GM21576 (cell line): ENCODE measurements at regions not wholly inside any gene's neighbourhood (a gene's known extent, or its start where the extent isn't known, plus 50 kb on each side); places are given as distances from the start of the nearest gene placed in this dataset.

Experiments
- ATAC-seq: cut with Tn5 transposase; IDR thresholded peaks from one replicate; pipeline ENCODE4 v1.9.1; 2021; ENCODE audit warnings: mild to moderate bottlenecking, moderate library complexity; ENCODE audit not compliant: unreplicated experiment

GRCh38 chr4:64503416-64503815 lies 94.2 kb upstream of the TECRL start:
- ATAC-seq, result no peak

- no peak for ATAC-seq
Observed at GRCh38 chr4:64497491-64497890, 88.2 kb upstream of the TECRL start.

- ATAC-seq, result no peak
Observed at GRCh38 chr4:64495946-64496345, 86.7 kb upstream of the TECRL start.

- no peak for ATAC-seq
Observed at GRCh38 chr4:64489628-64490027, 80.4 kb upstream of the TECRL start.

- no peak for ATAC-seq
Observed at GRCh38 chr4:64479338-64479737, 70.1 kb upstream of the TECRL start.

GRCh38 chr4:64477127-64477526 lies 67.9 kb upstream of the TECRL start:
- ATAC-seq, result no peak

GRCh38 chr4:64465263-64465662 lies 56.0 kb upstream of the TECRL start:
- ATAC-seq, result no peak

GRCh38 chr4:64464581-64464980 lies 55.3 kb upstream of the TECRL start:
- ATAC-seq, result no peak
